ENCODE measurements at regions not wholly inside any gene's neighbourhood (a gene's known extent, or its start where the extent isn't known, plus 50 kb on each side); places are given as distances from the start of the nearest gene placed in this dataset.
A peak's percentile ranks its signal among the peaks of the same experiment; 100 is the strongest.

GRCh38 chr20:59403261-59403961 lies 103.0 kb downstream of the EDN3 start:
- DNase-seq (ENCODE audit: low spot score): peak; percentile 41

DNA sequence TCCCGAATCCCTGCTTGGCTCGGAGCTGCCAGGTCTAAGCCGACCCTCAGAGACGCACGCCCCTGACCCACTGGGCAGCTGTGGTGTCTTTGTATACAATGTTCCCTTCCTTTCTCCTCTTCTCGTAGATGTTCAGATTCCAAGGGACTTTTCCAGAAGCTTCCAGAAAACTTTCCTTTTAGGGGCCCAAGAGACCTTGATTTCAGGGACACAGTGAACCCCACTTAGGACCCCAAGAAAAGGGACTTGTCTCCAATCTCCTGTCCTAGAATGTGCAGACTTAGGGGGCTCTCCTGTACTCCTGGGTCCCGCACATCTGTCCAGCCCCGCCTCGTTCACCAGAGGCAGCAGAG lies 103.5 kb downstream of the EDN3 start:
- DNase-seq (ENCODE audit: low spot score): no peak

- DNase-seq (ENCODE audit: low spot score): no peak
Observed at GRCh38 chr20:59404749-59405148, 104.3 kb downstream of the EDN3 start.

DNA sequence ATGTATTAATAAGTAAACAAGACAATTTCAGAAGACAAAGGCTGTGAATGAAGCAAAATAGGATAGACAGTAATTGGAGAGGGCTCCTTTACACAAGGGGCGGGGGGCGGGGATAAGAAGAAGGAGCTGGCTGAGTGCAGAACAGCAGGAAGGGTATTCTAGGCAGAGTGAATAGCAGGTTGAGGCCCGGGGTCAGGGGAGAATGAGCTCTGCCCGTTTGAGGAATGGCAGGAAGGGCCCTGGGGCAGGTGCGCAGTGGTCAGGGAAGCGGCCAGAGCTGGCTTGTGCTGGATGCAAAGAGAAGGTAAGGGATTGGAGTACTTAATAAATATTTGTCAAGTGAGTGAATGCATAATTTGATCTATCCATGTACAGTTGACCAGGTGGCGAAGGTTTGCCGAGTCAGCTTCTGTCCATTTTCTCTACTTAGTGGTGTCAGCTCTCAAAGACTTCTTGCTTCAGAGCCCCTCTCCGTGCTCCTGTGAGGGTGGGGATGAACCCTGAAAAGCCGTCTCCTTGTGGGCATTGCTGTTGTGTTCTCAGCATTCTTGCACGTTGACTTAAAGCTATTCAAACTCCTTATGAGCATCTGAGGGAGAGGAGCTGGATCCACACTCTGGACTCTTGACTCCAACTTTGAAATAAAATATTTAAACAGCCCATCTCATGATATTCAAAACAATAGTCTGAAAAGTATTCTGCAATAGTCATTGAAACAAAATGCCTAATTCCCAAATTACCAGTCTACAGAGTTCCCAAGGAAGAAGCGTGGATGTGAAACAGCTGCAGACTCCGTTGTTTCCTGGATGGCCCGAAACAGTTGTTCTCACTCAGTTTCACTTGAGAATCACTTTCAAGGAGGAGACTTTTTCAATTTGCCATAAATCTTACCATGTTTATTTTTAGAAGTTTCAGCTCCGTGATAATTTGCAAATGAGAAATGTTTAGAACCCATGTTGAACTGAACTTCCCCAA lies 105.1 kb downstream of the EDN3 start:
- DNase-seq (ENCODE audit: low spot score): no peak

GRCh38 chr20:59406446-59406845 lies 106.0 kb downstream of the EDN3 start:
- DNase-seq (ENCODE audit: low spot score): no peak

GRCh38 chr20:59411170-59411569 lies 110.8 kb downstream of the EDN3 start:
- DNase-seq (ENCODE audit: low spot score): no peak

- no peak for DNase-seq (ENCODE audit: low spot score)
Observed at GRCh38 chr20:59411589-59411988, 111.2 kb downstream of the EDN3 start.

DNA sequence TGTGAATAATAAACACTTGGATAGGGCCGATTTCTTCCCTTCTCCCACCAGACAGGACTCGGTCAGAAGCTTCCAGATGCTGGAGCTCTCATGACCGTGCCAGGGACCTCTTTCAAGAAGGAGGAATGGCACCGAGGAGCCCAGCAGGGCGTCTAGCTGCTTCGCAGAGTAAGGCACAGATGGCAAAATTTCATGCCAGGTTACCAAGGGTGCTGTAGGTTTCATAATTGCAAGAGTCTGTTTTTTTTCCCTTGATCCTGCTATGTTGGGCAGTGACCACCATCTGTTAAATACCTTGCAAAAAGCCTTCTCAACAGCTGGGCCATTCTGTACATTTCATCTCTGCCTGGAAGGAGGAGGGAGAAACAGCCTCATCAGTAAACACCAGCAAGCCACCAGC lies 111.8 kb downstream of the EDN3 start:
- peak; percentile 53 for DNase-seq (ENCODE audit: low spot score)

- DNase-seq (ENCODE audit: low spot score): peak; percentile 42
Observed at GRCh38 chr20:59412875-59413284, 112.5 kb downstream of the EDN3 start.

DNA sequence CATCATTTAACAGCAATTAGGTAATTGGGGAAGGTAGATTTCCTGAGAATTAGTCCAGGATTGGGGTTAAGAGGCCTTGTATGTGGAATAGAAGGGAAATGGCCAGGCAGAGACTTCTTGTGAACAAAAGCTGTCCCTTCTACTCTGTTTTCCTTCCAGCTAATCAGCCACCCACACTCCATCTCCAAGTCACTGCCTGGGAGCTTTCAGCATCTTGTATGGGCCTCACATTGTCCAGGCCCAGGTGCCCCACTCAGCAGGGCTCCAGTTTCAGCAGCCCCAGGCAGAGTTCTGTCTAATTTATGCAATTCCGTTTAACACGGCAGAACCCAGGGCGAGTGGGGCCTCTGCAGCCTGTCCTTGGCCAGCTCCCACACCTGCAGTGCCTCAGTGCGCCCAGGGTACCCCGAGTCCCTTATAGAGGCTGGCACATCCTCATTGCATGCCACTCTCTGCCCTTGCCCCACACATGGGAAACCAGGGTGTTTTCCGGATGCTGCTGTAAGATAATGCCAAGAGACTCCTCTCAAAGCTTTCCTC lies 113.0 kb downstream of the EDN3 start:
- no peak for DNase-seq (ENCODE audit: low spot score)

DNA sequence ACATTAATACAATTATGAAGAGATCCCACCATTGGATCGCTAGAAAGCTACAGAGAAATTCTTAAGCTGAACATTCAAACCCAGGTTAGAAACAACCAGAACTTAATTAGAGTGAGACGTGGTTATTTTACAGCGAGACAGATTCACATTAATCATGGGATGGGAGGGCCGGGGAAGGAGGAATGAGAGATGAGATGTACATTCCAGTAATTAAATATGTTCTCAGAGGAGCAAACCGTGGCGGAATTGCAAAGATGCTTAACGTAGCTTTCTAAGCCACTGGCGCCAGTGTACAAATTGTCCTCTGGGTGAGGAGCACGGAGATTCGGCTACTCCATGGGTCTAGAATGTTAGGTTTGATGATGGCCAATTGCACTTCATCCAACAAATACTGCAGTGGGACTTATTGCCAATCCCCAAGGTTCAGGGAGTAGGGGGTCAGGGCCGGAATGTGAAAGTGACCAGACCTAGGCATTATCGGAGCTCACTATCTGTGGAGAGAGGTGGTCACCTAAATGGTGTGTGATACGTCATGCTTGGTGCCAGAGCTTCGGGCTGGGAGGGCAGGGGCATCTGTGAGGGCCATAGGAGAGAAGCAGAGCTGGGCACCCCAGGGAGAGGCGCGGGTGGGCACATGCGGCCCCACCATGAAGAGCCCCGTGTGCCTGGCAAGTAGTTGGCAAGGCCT lies 114.7 kb downstream of the EDN3 start:
- DNase-seq (ENCODE audit: low spot score): no peak

GRCh38 chr20:59416916-59417315 lies 116.5 kb downstream of the EDN3 start:
- DNase-seq (ENCODE audit: low spot score): no peak

DNA sequence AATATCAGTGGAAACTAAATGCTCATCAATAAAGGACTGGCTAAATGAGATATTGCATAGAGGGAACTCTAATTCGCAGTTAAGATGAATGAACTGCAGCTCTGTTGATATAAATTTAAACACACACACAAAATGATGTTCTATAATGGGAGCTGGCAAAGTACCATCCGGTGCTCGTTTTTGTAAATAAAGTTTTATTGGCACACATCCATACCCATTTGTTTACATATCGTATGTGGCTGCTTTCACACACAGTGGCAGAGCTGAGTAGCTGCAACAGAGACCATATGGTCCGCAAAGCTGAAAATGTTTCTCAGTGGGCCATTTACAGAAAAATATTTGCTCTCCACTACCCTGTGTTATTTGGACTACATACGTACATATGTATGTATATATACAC lies 120.7 kb downstream of the EDN3 start:
- no peak for DNase-seq (ENCODE audit: low spot score)

- DNase-seq (ENCODE audit: low spot score): no peak
Observed at GRCh38 chr20:59421920-59422637, 121.7 kb downstream of the EDN3 start.

DNA sequence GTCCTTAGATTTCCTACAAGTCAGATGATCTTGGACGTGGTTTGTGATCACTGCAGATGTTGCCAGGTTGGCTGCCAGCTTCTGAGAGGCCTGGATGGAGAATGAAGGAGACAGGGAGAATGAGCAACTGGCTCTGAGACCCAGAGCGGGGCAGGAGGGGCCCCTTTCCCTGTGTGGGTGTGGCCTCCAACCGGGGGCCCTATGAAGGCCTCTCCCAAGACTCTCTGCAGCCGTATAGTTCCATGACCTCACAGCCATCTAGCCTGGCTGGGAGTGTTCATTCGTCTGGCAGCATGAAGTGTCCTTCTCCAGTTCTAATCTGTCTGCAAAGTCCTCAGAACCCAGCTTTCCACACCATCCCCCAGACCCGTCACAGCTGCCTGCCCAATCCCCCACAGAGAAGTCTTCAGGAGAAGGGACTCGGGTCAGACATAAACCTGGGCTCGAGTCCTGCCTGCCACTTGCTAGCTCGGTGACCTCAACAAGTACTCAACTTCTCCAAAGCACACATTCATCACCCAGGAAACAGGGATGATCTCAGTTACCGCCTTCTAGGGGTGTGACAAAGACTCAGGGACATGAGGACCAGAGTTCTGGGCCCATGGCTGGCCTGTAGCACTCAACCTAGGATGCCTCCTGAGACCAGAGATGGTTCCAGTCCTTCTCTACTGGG lies 122.6 kb downstream of the EDN3 start:
- no peak for DNase-seq (ENCODE audit: low spot score)

DNA sequence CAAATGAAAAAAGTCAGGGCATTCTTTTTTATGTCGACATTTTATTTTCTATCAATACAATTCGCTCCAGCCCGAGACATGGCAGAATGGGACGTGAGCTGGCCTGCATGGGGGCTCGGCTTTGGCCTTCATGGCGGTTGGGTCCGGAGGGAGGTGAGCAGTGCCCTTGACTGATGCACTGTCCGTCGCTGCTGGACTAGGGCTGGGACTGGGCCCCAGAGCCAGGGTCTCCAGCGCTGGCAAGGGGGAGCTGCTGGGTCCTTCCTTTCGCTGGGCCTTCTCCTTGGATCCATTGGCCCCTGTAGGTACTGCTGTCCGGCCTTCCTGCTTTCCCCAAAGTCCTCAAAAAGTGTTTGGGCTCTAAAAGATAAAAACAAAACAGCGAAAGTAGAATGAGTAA lies 124.6 kb downstream of the EDN3 start:
- DNase-seq (ENCODE audit: low spot score): no peak

DNA sequence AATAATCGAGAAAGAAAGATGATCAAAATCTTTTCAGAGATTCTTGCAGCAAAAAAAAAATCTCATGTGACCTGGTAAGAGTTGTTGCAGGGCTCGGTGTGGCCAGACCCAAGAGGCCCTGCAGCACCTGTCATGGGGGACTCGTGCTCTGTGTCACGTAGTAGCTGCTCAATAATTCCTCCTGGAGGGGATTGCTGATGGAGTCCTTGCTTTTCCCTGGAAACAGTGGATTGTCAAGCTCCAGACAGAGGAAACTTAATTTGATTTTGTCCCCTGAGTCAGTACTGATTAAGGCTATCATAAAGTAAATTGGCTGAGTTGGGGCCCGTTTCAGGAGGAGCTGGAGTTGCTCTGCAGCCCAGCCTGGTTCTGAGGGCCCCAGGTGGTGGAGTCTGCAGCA lies 125.2 kb downstream of the EDN3 start:
- DNase-seq (ENCODE audit: low spot score): no peak

DNA sequence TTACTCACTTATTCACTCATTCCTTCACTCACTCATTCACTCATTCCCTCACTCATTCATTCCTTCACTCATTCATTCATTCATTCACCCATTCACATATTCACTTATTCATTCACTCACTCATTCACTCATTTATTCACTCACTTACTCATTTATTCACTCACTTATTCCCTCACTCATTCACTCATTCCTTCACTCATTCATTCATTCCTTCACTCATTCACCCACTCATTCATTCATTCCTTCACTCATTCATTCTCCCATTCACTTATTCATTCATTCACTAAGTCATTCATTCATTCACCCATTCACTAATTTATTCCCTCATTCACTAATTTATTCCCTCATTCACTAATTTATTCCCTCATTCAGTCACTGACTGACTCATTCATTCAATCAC lies 127.6 kb downstream of the EDN3 start:
- DNase-seq (ENCODE audit: low spot score): no peak

GRCh38 chr20:59428441-59429205 lies 128.2 kb downstream of the EDN3 start:
- no peak for DNase-seq (ENCODE audit: low spot score)

GRCh38 chr20:59429396-59429795 lies 129.0 kb downstream of the EDN3 start:
- DNase-seq (ENCODE audit: low spot score): no peak

All from cerebellar cortex (tissue), 1 donor.